H9 (cell line): ENCODE measurements at regions not wholly inside any gene's neighbourhood (a gene's known extent, or its start where the extent isn't known, plus 50 kb on each side); places are given as distances from the start of the nearest gene placed in this dataset.

ENCODE experiments used
- DNase-seq: peaks from one replicate; pipeline ENCODE4 v3.0.0-alpha.2; 2017
- H2AFZ ChIP-seq: one replicate; pipeline ENCODE4 v1.6.1; 2013; ENCODE audit warnings: mild to moderate bottlenecking, low read length, control low read depth, moderate library complexity
- H2AK5ac ChIP-seq: 2 replicates; pipeline ENCODE4 v1.6.1; 2013; ENCODE audit warnings: low read length, control low read depth, mixed read lengths; ENCODE audit not compliant: insufficient read length
- H2BK120ac ChIP-seq: one replicate; pipeline ENCODE4 v1.6.1; 2013; ENCODE audit warnings: low read depth, mild to moderate bottlenecking, low read length, control low read depth, inconsistent platforms; ENCODE audit not compliant: poor library complexity, severe bottlenecking
- H2BK12ac ChIP-seq: 2 replicates; pipeline ENCODE4 v1.6.1; 2013; ENCODE audit warnings: low read length, control low read depth, mixed read lengths, low read depth; ENCODE audit not compliant: insufficient read length
- H2BK15ac ChIP-seq: 2 replicates; pipeline ENCODE4 v1.6.1; 2013; ENCODE audit warnings: low read depth, low read length, control low read depth
- H2BK20ac ChIP-seq: one replicate; pipeline ENCODE4 v1.6.1; 2013; ENCODE audit warnings: low read depth, mild to moderate bottlenecking, low read length, control low read depth, inconsistent platforms; ENCODE audit not compliant: poor library complexity, severe bottlenecking
- H2BK5ac ChIP-seq: 2 replicates; pipeline ENCODE4 v1.6.1; 2013; ENCODE audit warnings: low read length, control low read depth, mixed read lengths; ENCODE audit not compliant: insufficient read length
- H3K14ac ChIP-seq: 2 replicates; pipeline ENCODE4 v1.6.1; 2013; ENCODE audit warnings: low read length, control low read depth; ENCODE audit not compliant: insufficient read depth
- H3K18ac ChIP-seq: 2 replicates; pipeline ENCODE4 v1.6.1; 2013; ENCODE audit warnings: low read depth, mild to moderate bottlenecking, mixed read lengths, low read length, control low read depth; ENCODE audit not compliant: insufficient read length
- H3K23ac ChIP-seq: 2 replicates; pipeline ENCODE4 v1.6.1; 2013; ENCODE audit warnings: low read length, control low read depth, mixed read lengths, low read depth; ENCODE audit not compliant: insufficient read length
- H3K23me2 ChIP-seq: 2 replicates; pipeline ENCODE4 v1.6.1; 2013; ENCODE audit warnings: low read depth, mild to moderate bottlenecking, mixed read lengths, low read length, control low read depth; ENCODE audit not compliant: insufficient read length, poor library complexity, severe bottlenecking
- H3K27ac ChIP-seq: 2 replicates; pipeline ENCODE4 v1.5.1; 2013; ENCODE audit warnings: low read length, control low read depth, mixed read lengths, low read depth; ENCODE audit not compliant: insufficient read length
- H3K27me3 ChIP-seq: 2 replicates; pipeline ENCODE4 v1.6.1; 2013; ENCODE audit warnings: low read length, control low read depth, inconsistent platforms; ENCODE audit not compliant: insufficient read depth
- H3K4ac ChIP-seq: 2 replicates; pipeline ENCODE4 v1.6.1; 2013; ENCODE audit warnings: low read depth, mild to moderate bottlenecking, control low read depth, inconsistent platforms, low read length, moderate library complexity
- H3K4me1 ChIP-seq: 2 replicates; pipeline ENCODE4 v1.6.1; 2013; ENCODE audit warnings: low read length, control low read depth, inconsistent platforms; ENCODE audit not compliant: insufficient read depth
- H3K4me2 ChIP-seq: 2 replicates; pipeline ENCODE4 v1.6.1; 2013; ENCODE audit warnings: low read length, control low read depth, mixed read lengths; ENCODE audit not compliant: insufficient read length, insufficient read depth
- H3K56ac ChIP-seq: 2 replicates; pipeline ENCODE4 v1.6.1; 2013; ENCODE audit warnings: low read depth, mild to moderate bottlenecking, mixed read lengths, low read length, control low read depth; ENCODE audit not compliant: insufficient read length
- H3K79me1 ChIP-seq: 2 replicates; pipeline ENCODE4 v1.6.1; 2013; ENCODE audit warnings: low read depth, mild to moderate bottlenecking, moderate library complexity, low read length, control low read depth, inconsistent platforms; ENCODE audit not compliant: insufficient read depth, poor library complexity, severe bottlenecking
- H3K79me2 ChIP-seq: 2 replicates; pipeline ENCODE4 v1.6.1; 2013; ENCODE audit warnings: low read length, control low read depth, inconsistent platforms; ENCODE audit not compliant: insufficient read depth
- H3K9ac ChIP-seq: 2 replicates; pipeline ENCODE4 v1.6.1; 2013; ENCODE audit warnings: low read length, control low read depth, mixed read lengths; ENCODE audit not compliant: insufficient read length; ENCODE audit errors: extremely low read depth
- H3K9me3 ChIP-seq: one replicate; pipeline ENCODE4 v1.6.1; 2013; ENCODE audit warnings: low read depth, low read length, inconsistent platforms; ENCODE audit not compliant: control insufficient read depth
- H3T11ph ChIP-seq: one replicate; pipeline ENCODE4 v1.6.1; 2013; ENCODE audit warnings: mild to moderate bottlenecking, low read length, control low read depth, inconsistent platforms
- H4K20me1 ChIP-seq: one replicate; pipeline ENCODE4 v1.6.1; 2013; ENCODE audit not compliant: control insufficient read depth, insufficient read length, insufficient read depth
- H4K5ac ChIP-seq: 2 replicates; pipeline ENCODE4 v1.6.1; 2013; ENCODE audit warnings: low read depth, mild to moderate bottlenecking, mixed read lengths, low read length, control low read depth; ENCODE audit not compliant: insufficient read length
- H4K8ac ChIP-seq: replicated peaks from 2 replicates; pipeline ENCODE4 v1.6.1; 2013; ENCODE audit warnings: low read length, control low read depth, mixed read lengths, low read depth; ENCODE audit not compliant: insufficient read length
- H4K91ac ChIP-seq: 2 replicates; pipeline ENCODE4 v1.6.1; 2013; ENCODE audit warnings: low read depth, mild to moderate bottlenecking, moderate library complexity, mixed read lengths, low read length, control low read depth; ENCODE audit not compliant: insufficient read length
- H3K27ac Mint-ChIP-seq, 3 experiments: 2 replicates in 2 of 3; 3 replicates in 1 of 3; pipeline ENCODE4 v1.8.0; 2020 to 2021; ENCODE audit warnings: mixed read lengths in 3 of 3, mild to moderate bottlenecking in 1 of 3, moderate library complexity in 1 of 3
- H3K27me3 Mint-ChIP-seq: 2 replicates; pipeline ENCODE4 v1.8.0; 2021; ENCODE audit warnings: low read depth, mild to moderate bottlenecking, moderate library complexity, mixed read lengths
- H3K36me3 Mint-ChIP-seq, 3 experiments: 2 replicates in 2 of 3; 3 replicates in 1 of 3; pipeline ENCODE4 v1.8.0; 2020 to 2021; ENCODE audit warnings: low read depth in 3 of 3, mixed read lengths in 3 of 3; ENCODE audit not compliant: insufficient read depth in 1 of 3
- H3K4me1 Mint-ChIP-seq, 2 experiments: 2 replicates each; pipeline ENCODE4 v1.8.0; 2020; ENCODE audit warnings: mixed read lengths in 2 of 2
- H3K4me3 Mint-ChIP-seq, 2 experiments: 2 replicates in 1 of 2; 3 replicates in 1 of 2; pipeline ENCODE4 v1.8.0; 2020 to 2021; ENCODE audit warnings: mild to moderate bottlenecking in 2 of 2, mixed read lengths in 2 of 2, moderate library complexity in 1 of 2
- H3K9me3 Mint-ChIP-seq, 2 experiments: 2 replicates in 1 of 2; 3 replicates in 1 of 2; pipeline ENCODE4 v1.8.0; 2020; ENCODE audit warnings: mild to moderate bottlenecking in 2 of 2, mixed read lengths in 2 of 2, moderate library complexity in 1 of 2
- WGBS: extraction: QIAGEN DNeasy Blood & Tissue Kit; methylation state at CpG from one replicate; pipeline ENCODE4 v1.1.7; 2013; ENCODE audit warnings: missing lambda C conversion rate, low lambda C conversion rate, mixed read lengths; ENCODE audit not compliant: insufficient read length; ENCODE audit errors: extremely low coverage; 5-methylcytosine and 5-hydroxymethylcytosine counted together
- TF ChIP-seq, protein P1 (sequence below): fragments of 200-600 bp; sonication (generic); conservative IDR thresholded peaks from 3 replicates; pipeline ENCODE4 v1.8.0; 2021; ENCODE audit warnings: antibody characterized with exemption, mild to moderate bottlenecking

DNA sequence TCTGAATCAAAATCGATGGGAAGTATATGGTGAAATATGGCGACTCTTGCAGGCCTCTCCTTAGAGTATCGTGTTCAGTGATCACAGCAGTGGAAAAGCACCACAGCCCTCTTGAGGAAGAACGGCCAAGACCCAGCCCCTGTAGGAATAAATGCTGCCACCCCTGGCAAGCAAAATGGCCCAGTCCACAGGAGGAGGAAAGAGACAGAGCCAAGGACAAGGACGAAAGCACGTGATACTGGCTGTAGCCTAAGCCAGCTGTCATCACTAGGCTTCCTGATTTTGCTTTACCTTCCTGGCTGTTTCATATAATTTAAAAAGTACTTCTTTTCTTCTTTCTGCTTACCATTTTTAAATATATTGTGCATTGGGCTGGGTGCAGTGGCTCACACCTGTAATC lies 395.0 kb upstream of the SHH start:
- Histone ChIP-seq H3K27me3 (no peaks in the 10 kb centered on the region), H3K56ac (no peak overlapping the region), H3K23me2 (no peaks in the 10 kb centered on the region), H3K9ac (no peak overlapping the region), H3K9me3 (no peaks in the 10 kb centered on the region), H4K8ac (no peak overlapping the region), H2BK15ac (no peak overlapping the region), H3K14ac (no peak overlapping the region), H3K79me2 (no peaks in the 10 kb centered on the region), H2AK5ac (no peak overlapping the region), H4K5ac (no peak overlapping the region), H4K91ac (no peak overlapping the region), H2BK120ac (no peak overlapping the region), H3K4ac (no peak overlapping the region), H2BK20ac (no peak overlapping the region), H3K4me1 (no peaks in the 10 kb centered on the region), H3K18ac (no peak overlapping the region), H2AFZ (no peak overlapping the region), H2BK12ac (no peak overlapping the region), H3K79me1 (no peaks in the 10 kb centered on the region), H3T11ph (no peak overlapping the region), H3K27ac (no peak overlapping the region), H2BK5ac (no peak overlapping the region), H3K4me2 (no peak overlapping the region), H3K23ac (no peak overlapping the region), H4K20me1 (no peaks in the 10 kb centered on the region)
- no peak overlapping the region for H3K27ac Mint-ChIP-seq
- H3K4me3 Mint-ChIP-seq: no peak overlapping the region
- no peaks in the 10 kb centered on the region; a peak in 1 of 4 replicates for H3K4me1 Mint-ChIP-seq
- TF ChIP-seq, protein P1, sequence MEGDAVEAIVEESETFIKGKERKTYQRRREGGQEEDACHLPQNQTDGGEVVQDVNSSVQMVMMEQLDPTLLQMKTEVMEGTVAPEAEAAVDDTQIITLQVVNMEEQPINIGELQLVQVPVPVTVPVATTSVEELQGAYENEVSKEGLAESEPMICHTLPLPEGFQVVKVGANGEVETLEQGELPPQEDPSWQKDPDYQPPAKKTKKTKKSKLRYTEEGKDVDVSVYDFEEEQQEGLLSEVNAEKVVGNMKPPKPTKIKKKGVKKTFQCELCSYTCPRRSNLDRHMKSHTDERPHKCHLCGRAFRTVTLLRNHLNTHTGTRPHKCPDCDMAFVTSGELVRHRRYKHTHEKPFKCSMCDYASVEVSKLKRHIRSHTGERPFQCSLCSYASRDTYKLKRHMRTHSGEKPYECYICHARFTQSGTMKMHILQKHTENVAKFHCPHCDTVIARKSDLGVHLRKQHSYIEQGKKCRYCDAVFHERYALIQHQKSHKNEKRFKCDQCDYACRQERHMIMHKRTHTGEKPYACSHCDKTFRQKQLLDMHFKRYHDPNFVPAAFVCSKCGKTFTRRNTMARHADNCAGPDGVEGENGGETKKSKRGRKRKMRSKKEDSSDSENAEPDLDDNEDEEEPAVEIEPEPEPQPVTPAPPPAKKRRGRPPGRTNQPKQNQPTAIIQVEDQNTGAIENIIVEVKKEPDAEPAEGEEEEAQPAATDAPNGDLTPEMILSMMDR: no peak
- H3K27me3 Mint-ChIP-seq: peaks cover 3% of the 10 kb centered on the region
- DNase-seq: no peak
- H3K9me3 Mint-ChIP-seq: no peaks in the 10 kb centered on the region
- no peaks in the 10 kb centered on the region for H3K36me3 Mint-ChIP-seq
- WGBS: no CpG with 5 or more reads among the region's 6 CpGs
